Inflammatory macrophage (primary cell): ENCODE measurements at regions not wholly inside any gene's neighbourhood (a gene's known extent, or its start where the extent isn't known, plus 50 kb on each side); places are given as distances from the start of the nearest gene placed in this dataset.
"Not testable (repeated sequence)": the region's sequence is repeated elsewhere in the genome, so short reads cannot be mapped to it uniquely, and the experiment has no call there.

Source experiments
- DNase-seq, 2 donors: peaks; one replicate each; pipeline ENCODE4 v3.0.0-alpha.2; 2020 to 2022

DNA sequence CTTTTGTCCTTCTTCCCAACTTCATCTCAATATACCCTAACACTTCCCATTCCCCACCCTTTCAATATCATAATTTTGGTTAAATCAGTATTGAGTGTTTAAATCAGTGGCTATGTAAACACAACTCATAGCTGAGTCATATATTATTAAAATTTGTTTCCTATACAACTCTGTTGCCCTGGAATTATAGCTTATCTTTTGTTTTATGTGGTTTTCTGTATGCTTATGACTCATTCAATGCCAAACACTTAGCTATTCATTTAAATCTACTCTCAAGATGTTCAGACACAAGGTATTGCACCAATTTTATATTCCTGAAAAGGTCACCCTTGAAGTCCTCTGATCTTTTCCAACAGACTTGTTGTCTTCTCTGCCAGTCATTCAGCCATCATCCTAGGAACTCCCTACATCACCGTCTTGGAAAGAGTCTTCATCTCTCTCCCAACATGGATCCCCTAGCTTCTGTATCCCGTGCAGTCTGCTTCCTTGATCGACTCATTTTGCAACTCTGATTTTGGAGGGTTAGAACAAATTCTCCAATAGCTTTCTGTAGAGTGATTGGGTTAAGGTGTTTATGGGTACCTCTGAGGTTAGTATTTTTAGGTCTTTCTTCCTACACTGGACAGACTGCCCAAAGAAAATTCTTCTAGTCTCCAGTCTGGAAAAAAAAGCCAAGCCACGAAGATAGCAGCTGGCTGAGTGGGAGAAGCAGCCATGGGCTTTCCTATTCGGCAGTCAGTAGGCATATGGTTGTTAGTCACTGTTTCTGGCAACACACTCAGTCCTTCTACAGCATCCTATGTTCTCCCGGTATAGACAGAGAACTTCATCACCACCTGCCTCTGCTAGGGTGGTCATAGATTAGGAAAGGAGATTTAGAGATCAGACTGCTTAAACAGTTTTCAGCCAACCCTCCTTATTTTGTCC, 102.1 kb downstream of the CRPPA start:
- DNase-seq, result no peak

DNA sequence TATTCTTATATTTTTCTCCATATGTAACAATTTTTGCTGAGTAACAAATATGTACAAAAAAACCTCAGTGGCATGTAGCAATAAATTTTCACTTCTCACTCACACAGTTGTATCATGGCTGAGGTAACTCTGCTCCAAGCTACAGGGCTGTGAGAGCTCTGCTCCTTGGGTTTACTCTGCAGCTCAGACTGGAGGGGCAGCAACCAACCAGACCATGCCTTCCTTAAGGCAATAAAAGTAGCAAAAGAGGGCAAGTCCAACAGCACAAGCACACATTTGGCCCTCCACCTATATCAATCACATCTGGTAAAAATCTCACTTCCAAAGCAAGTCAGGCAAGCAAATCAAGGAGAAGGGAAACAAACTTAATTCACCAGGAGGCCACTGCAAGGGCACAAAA, 102.9 kb downstream of the CRPPA start:
- DNase-seq, result no peak

DNA sequence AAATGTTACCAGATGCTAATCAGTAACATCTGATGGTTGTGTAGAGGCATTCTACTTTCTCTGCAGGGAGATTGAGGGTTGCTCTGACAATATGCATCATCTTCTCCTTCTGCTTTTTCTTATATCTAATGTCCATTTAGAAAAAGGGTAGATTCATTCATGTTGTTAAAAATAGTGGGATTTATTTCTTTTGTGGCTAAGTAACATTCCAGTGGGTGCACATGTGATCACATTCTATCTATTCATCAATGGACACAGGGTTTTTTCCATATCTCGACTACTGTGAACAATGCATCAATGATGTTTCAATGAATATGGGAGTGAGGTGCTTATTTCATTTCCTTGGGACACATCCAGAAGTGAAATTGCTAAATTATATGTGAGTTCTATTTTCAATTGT, 103.9 kb downstream of the CRPPA start:
- no peak for DNase-seq

- no peak for DNase-seq
Observed at GRCh38 chr7:16315280-16315679, 106.1 kb downstream of the CRPPA start.

DNA sequence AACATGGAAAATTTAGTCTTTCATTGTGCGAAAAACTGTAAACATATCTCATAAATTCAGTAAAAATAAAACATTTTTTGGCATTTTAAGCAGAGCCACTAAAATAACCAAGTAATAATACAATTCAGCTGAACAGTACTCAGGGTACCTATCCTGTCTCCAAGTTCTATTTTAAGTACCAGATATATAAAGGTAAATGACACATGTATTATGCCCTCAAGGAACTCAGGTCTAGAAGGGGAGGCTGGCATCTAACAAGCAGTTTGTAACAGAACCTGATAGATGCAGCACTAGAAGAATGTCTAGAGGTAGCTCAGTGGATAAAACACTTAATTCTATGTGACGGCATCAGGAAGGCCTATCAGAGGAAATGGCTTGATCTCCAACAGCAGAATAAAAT, 112.2 kb downstream of the CRPPA start:
- DNase-seq, result no peak

DNA sequence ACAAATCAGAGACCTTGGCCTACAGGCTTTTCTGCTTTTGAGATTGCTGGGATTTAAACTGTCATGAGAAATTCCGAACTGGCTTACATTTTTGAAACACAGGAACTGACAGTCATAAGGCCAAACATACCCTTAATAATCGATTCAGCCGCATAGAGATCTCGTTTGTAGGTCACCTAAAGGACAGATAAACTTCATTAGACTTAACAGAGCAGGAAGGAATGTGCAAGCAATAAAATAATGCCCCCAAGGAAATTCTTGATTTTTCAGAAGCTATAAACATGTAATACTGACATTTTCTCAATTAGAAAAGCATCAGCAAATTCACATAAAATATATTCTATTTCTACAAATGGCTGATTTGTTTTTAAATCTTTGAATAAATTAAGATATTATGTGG, 120.0 kb downstream of the CRPPA start:
- DNase-seq, result no peak

DNA sequence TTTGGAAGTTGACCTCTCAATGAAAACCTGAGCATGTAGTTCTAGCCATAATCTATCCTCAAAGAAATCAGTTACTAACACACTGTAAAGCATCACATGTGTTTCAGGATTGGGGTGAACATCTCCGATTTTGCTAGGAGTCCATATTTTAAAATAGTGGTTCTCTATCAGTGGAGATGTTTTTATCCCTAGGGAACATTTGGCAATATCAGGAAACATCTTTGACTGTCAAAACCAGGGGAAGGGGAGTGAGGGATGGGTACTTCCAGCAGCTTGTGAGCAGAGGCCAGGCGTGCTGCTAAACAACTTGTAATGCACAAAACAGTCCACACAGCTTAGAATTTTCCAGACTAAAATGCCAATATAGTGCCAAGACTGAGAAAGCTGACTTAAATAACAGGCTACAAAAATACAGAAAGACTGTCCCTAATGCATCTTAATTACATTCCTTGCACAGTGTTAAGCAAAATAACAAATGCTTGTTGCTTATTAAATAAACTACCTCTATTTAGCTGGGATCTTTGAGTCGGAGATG, 120.9 kb downstream of the CRPPA start:
- no peak for DNase-seq

DNA sequence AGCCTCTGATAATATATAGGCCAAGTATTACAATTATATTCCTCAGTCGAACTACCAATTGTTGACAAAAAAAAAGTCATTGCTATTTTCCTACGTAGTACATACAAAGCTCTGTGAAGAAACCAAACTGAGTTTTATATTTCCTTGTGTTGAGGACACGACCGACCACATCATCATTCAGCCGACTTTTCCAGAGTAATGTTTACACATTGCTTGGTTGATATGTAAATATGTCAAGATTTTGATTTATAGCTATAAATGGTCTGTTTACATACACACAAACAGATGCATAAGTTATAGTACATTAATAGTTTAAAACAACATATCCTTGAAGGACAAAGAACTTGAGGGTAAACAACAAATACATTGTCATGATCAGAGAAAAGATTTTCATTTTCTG, 121.5 kb downstream of the CRPPA start:
- no peak for DNase-seq

- no peak for DNase-seq
Observed at GRCh38 chr7:16298221-16298620, 123.1 kb downstream of the CRPPA start.

GRCh38 chr7:16295558-16295957, 125.8 kb downstream of the CRPPA start:
- DNase-seq, result no peak

DNA sequence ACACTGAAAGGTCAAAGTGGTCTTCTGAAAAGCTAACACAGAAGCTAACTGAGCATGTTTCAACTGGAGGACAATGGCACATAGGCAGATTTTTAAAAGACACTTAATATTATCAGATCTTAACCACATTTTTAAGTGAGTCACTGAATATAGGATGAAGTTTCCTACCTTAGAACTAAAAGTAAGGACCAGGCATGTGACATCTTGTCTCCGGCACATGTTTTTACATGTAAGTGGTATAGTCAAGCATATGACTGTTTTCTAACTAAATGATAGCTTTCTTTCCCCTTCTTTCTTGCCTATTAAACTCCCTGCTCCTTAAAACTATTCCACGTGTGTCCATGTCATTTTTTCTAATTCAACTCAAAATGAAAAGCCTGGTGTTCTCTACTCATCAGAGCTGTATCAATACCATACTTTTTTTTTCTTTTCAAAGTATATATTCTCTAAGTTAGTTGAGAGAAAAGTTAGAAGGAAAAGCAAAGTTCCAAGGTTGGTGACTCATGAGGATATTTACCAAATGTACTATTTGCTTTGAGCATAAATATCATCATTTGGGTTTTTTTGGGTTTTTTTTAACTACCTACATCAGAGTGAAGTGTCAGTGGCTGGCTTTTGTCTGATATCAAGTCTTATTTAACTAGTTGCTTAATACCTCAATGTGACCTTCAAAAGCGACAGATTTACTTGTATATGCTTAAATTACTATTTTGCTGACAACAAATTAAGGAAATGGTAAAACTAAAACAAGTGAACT, 127.5 kb downstream of the CRPPA start:
- no peak for DNase-seq

DNA sequence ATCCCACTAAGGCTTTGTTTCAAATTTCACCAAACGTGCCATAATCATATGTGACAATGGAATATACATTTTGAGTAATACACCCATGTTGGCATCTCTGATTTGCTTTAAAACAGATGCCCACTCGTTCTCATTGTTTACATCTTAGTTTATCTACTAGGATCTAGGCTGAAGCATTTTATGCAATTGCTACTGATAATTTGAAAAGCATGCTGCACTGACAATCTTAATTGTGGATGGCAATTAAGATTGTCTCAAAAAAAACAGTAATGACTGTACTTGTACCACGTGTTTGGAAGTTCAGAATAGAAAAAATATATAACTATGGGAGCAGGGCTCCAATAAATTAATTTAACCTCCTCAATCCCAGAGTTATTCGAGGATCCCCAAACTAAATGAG, 136.8 kb downstream of the CRPPA start:
- DNase-seq, result no peak

GRCh38 chr7:16278167-16278787, 143.1 kb downstream of the CRPPA start:
- no peak for DNase-seq

- DNase-seq, result no peak
Observed at GRCh38 chr7:16271990-16272665, 149.2 kb downstream of the CRPPA start.

GRCh38 chr7:16271355-16271915, 149.9 kb downstream of the CRPPA start:
- no peak for DNase-seq

DNA sequence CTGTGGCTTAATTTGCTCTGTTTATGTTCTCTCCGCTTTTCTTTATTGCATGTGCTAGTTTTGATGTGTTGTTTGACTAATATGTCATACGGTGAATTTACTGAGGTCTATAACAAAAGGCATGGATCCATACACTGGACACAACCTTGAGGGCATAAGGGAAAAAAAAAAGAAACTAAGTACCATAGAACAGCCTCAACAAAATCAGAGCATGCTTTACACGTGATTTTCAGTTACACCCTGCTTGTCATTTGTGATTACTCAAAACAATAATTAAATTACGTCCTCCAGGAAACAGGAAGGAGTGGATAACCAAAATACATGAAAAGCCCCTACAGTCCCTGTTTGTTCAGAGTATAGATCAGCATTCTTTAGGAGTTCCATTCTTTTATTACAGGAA, 150.5 kb downstream of the CRPPA start:
- DNase-seq, result no peak

DNA sequence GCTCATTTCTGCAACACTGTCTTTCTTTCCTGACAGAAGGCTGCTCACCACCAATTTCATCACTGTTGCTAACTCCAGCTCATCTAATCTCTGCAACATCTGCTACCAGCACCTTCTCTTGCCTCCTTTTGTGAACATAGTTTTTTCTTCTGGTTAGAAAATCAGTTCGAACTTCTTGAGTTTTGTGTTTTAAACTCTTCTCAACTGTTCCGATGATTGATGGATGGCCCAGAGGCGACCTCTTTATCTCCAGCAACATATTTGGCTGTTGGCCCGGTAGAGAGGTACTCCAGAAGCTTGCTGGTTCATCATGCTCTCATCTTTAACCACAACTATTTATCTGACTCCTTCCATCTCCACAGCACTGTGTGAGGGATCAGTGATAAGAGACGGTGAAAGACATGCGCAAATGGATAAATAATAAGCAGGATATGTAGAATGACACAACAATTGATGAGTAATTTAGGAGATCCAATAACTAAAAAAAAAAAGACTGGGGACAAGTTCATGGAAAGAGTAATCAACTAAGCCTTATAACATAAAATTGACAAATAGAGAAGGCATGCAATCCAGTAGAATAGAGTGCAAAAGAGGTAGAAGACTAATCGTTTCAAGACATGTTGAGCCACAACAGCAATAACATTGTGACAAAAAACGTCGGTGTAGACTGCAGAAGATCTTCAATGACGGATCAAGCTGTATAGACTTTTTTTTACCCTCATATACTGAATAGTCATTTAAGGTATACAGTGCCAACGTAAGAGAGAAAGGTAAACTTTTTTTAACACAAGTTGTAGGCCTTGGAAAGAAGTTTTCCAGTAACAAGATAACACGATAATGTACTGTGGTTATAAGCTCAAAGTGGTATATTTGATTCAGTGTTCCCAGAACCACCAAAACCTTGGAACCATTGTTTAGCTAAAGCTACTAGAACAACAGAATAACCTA, 152.2 kb downstream of the CRPPA start:
- DNase-seq, result no peak

DNA sequence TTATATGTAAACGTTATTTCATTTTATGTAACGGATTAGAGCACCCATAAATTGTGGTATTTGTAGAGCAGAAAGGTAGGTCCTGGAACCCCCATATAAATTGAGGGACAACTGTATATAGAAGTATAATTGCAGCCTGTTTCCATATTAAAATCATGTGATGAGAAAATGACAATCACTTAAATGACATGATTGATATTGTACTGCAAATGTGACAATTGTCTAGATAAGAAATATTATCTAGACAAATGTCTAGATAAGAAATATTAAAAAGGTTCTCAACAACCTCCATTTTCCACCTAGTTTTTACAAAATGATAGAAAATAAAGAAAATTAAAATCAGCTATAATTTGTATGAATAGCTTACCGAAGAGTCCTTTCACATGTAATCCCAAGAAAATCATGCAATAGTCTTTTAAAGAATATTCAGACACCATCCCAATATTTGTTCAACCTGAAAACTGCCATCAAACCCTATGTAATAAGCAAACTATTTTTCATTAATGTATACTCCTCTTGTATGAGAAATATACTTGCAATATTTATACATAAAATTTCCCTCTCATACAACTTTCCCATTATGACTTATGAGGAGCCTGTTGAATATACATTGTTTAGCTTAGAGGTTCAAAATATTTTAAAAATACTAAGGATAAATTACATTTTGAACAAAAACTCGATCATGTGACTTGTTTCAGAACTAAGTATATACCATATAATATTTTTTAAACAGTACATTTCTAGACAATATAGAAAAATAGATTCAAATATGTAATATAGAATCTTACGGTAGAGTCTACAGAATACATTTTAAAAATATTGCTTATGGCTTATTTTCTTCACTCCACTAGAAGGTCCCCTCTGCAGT, 153.2 kb downstream of the CRPPA start:
- DNase-seq, result no peak

DNA sequence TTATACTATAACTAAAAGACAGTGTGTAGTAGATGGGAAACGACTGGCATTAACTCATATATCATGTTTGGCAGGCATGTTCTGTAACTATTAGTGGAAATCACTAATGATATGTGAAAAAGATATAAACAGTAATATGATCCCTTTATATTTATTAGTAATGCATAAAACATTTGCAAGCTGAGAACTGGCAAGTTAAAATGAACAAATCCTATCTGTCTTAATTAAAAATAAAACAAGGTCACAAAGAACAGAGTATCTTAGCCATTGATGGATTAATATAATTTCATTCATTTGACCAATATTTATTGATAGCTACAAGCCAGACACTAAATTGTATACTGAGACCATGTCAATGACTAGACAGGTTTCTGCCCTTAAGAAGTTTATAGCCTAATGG, 154.5 kb downstream of the CRPPA start:
- no peak for DNase-seq

DNA sequence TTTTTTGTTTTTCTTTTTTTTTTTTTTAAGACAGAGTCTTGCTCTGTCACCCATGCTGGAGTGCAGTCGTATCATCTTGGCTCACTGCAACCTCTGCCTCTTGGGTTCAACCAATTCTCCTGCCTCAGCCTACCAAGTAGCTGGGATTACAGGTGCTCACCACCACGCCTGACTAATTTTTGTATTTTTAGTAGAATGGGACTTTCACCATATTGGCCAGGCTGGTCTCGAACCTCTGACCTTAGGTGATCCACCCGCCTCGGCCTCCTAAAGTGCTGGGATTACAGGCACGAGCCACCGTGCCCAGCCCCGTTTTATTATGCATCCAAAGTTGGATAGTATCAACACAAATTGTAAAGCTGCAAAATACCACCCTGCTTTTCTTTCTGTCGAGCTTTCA, 154.9 kb downstream of the CRPPA start:
- DNase-seq, result not testable (repeated sequence)
